ENCODE measurements at regions not wholly inside any gene's neighbourhood (a gene's known extent, or its start where the extent isn't known, plus 50 kb on each side); places are given as distances from the start of the nearest gene placed in this dataset.
A peak's percentile ranks its signal among the peaks of the same experiment; 100 is the strongest.

GRCh38 chr5:14011089-14012020 lies 66.9 kb upstream of the DNAH5 start:
- peaks cover 0 to 9% (median 9%) of the 10 kb centered on the region in 3 donors for H3K4me1 Mint-ChIP-seq
- no peaks in the 10 kb centered on the region for H3K9me3 Mint-ChIP-seq
- peaks cover 9% of the 10 kb centered on the region for H3K27me3 Mint-ChIP-seq
- no peaks in the 10 kb centered on the region for H3K36me3 Mint-ChIP-seq
- peak overlapping the region; percentile 59 to 89 (median 89) for H3K27ac Mint-ChIP-seq
- H3K4me3 Mint-ChIP-seq: peak overlapping the region; percentile 88 to 98 (median 95)

DNA sequence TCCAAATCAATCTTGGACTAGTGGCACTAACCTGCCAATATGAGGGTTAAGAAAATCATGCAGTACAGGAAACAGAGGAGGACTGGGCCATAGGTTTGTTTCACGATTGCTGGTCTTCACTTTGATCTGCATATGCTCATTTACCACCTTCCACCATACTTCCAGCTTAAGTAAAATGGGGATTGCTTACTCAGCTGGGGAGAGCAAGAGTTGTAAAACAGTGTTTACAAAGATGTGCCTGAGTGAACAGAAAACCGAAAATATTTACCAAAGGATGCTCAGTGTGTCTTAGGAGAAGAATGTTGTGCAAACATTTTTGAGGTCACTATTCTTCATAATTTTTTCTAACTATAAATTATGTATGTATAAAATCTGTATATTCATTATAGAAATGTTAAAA lies 65.1 kb upstream of the DNAH5 start:
- Mint-ChIP-seq H3K27me3 (peaks cover 13% of the 10 kb centered on the region), H3K4me1 (peaks cover 0 to 9% (median 9%) of the 10 kb centered on the region in 3 donors), H3K36me3 (no peaks in the 10 kb centered on the region), H3K4me3 (no peak overlapping the region), H3K27ac (no peak overlapping the region), H3K9me3 (no peaks in the 10 kb centered on the region)

DNA sequence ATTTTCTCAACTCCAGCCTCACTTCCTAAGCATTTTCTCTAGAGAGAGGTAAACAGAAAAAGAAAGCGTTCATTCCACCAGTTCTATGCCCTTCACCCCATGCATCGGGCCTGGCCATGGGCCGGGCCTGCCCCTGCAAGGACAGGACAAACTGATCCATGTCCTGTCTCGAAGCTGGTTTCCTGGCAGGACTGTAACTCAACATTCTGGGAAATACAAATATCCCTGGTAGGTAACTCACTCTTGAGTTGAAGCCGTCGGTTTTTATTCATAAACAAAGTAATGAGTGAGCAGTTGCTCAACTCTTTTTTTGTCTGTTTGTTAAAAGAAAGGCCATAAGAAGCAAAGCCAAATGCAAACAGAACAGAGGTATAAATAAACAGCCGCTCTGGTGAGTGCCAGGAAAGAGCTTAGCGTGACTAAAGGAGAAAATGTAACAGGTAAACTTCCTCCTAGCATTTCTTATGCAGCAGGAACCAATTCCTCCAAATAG lies 64.4 kb upstream of the DNAH5 start:
- Mint-ChIP-seq H3K4me1 (peaks cover 0 to 9% (median 9%) of the 10 kb centered on the region in 3 donors), H3K36me3 (no peaks in the 10 kb centered on the region), H3K27me3 (peaks cover 10% of the 10 kb centered on the region), H3K4me3 (no peak overlapping the region), H3K9me3 (no peaks in the 10 kb centered on the region), H3K27ac (no peak overlapping the region)

DNA sequence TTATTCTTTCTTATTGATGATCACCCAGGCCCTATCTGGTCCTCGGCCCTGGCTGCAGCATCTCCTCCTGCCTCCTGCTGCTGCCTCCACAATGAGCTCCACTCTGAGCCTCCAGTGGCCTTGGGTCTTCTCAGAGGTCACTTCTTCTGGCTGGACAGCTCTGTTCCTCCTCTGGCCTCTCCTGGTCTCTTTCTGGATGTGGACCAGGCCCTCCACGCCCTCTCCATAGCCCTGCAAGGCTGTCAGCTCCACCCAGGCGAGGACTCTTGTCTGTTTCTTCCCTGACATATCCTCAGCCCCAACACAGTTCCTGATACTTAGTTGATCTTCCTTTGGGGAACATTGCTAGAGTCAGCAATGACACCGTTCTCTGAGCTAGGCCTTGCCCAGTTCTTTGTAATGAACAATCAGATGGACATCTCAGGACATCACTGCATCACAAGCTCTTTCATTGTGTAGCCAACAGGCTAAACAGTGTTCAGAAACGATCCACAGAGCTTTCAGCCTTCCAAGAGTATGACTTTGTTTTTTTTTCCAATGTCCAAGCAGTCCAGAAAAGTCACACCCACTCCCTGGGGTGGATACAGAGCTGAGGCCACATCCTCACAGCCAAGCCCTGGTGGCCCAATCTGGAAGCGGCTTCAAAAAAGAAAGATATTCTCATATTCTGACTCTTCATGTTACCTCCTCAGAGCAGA lies 62.5 kb upstream of the DNAH5 start:
- Mint-ChIP-seq H3K4me1 (peaks cover 0 to 8% (median 7%) of the 10 kb centered on the region in 3 donors), H3K9me3 (peaks cover 0 to 5% (median 0%) of the 10 kb centered on the region in 3 donors), H3K4me3 (peak overlapping the region in 1 of 4 donors; percentile 29), H3K36me3 (no peaks in the 10 kb centered on the region), H3K27me3 (peaks cover 4% of the 10 kb centered on the region), H3K27ac (no peak overlapping the region)

- no peak overlapping the region for H3K4me3 Mint-ChIP-seq
- peaks cover 7% of the 10 kb centered on the region for H3K27me3 Mint-ChIP-seq
- H3K4me1 Mint-ChIP-seq: no peaks in the 10 kb centered on the region
- H3K27ac Mint-ChIP-seq: peak overlapping the region in 1 of 3 donors; percentile 25
- peaks cover 0 to 5% (median 2%) of the 10 kb centered on the region in 3 donors for H3K9me3 Mint-ChIP-seq
- no peaks in the 10 kb centered on the region for H3K36me3 Mint-ChIP-seq
These were observed 60.3 kb upstream of the DNAH5 start for GRCh38 chr5:14004598-14005394.

DNA sequence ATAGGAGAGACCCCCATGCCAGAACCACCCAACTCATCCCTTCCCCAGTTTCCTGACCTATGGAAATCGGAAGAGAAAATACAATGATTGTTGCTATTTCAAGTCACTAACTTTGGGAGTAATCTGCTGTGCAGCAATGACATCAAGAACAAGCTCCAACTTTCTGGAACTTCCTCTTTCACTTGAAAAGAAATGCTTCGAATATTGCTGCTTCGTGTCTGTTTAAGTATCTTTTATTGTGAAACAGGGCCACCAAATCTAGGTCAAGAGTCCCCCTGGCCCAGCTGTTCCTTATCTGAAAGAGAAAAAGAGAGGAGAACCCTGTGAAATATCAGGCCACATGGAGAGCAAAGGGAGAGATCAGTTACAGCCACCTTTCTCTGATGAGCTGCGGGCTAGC lies 59.4 kb upstream of the DNAH5 start:
- Mint-ChIP-seq H3K27ac (no peak overlapping the region), H3K27me3 (peaks cover 8% of the 10 kb centered on the region), H3K9me3 (peaks cover 0 to 5% (median 2%) of the 10 kb centered on the region in 3 donors), H3K4me3 (no peak overlapping the region), H3K4me1 (no peaks in the 10 kb centered on the region), H3K36me3 (no peaks in the 10 kb centered on the region)

GRCh38 chr5:14003513-14003912 lies 59.0 kb upstream of the DNAH5 start:
- Mint-ChIP-seq H3K27me3 (peaks cover 8% of the 10 kb centered on the region), H3K36me3 (no peaks in the 10 kb centered on the region)

DNA sequence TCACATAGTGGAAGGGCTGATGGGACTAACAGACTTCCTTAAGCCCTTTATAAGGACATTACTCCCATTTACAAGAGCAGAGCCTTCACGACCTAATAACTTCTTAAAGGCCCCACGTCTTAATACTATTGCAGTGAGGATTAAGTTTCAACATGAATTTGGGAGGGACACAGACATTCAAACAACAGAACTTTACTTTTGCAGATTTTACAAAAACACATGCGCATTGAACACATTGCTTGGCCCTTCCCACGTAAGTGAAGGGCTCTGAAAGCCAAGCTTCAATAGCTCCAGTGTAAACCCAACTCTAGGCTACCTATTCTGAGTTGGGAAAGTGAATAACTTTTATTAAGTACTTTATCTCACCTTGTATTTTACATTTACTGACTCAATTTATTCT lies 53.8 kb upstream of the DNAH5 start:
- Mint-ChIP-seq H3K9me3 (peaks cover 4 to 8% (median 5%) of the 10 kb centered on the region in 3 donors), H3K27ac (no peak overlapping the region), H3K27me3 (peaks cover 11% of the 10 kb centered on the region), H3K4me3 (no peak overlapping the region), H3K4me1 (peaks cover 0 to 5% (median 0%) of the 10 kb centered on the region in 3 donors), H3K36me3 (no peaks in the 10 kb centered on the region)

More at GRCh38 chr5:14003513-14003912, 59.0 kb upstream of the DNAH5 start:
- no peaks in the 10 kb centered on the region for H3K4me1 Mint-ChIP-seq
- no peak overlapping the region for H3K4me3 Mint-ChIP-seq
- H3K27ac Mint-ChIP-seq: no peak overlapping the region
- H3K9me3 Mint-ChIP-seq: peaks cover 0 to 7% (median 2%) of the 10 kb centered on the region in 3 donors

DNA sequence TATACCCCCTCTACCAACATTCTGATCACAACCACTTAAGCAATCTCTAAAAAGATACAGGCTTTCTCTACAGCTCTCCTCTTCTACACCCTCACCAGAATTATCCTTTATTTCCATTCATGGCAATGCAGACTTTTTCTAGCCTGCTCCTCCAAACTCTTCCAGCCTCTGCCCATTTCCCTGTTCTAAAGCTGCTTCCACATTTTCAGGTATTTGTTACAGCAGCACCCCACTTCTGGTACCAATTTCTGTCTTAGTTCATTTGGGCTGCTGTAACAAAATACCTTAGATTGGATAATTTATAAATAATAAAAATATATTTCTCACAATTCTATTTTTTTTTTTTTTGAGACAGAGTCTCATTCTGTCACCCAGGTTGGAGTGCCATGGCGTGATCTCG lies 53.0 kb upstream of the DNAH5 start:
- H3K27me3 Mint-ChIP-seq: peaks cover 11% of the 10 kb centered on the region
- no peaks in the 10 kb centered on the region for H3K36me3 Mint-ChIP-seq
- H3K27ac Mint-ChIP-seq: no peak overlapping the region
- no peak overlapping the region for H3K4me3 Mint-ChIP-seq
- H3K9me3 Mint-ChIP-seq: peaks cover 4 to 8% (median 5%) of the 10 kb centered on the region in 3 donors
- peaks cover 0 to 5% (median 0%) of the 10 kb centered on the region in 3 donors for H3K4me1 Mint-ChIP-seq

GRCh38 chr5:13994621-13995253 lies 50.2 kb upstream of the DNAH5 start:
- Mint-ChIP-seq H3K27me3 (peaks cover 10% of the 10 kb centered on the region), H3K4me3 (no peak overlapping the region)

More at GRCh38 chr5:13994621-13995253, 50.2 kb upstream of the DNAH5 start:
- Mint-ChIP-seq H3K9me3 (peaks cover 3 to 8% (median 5%) of the 10 kb centered on the region in 3 donors), H3K36me3 (peaks cover 3% of the 10 kb centered on the region), H3K4me1 (peaks cover 0 to 5% (median 0%) of the 10 kb centered on the region in 3 donors), H3K27ac (no peak overlapping the region)

All from IgD-negative memory B cell (primary cell).